ENCODE measurements at regions not wholly inside any gene's neighbourhood (a gene's known extent, or its start where the extent isn't known, plus 50 kb on each side); places are given as distances from the start of the nearest gene placed in this dataset.

- H3K9me3 ChIP-seq = no peaks in the 10 kb centered on the region
- H3K36me3 ChIP-seq = no peaks in the 10 kb centered on the region
- no peaks in the 10 kb centered on the region for H3K27me3 ChIP-seq
- TF ChIP-seq, protein P1, sequence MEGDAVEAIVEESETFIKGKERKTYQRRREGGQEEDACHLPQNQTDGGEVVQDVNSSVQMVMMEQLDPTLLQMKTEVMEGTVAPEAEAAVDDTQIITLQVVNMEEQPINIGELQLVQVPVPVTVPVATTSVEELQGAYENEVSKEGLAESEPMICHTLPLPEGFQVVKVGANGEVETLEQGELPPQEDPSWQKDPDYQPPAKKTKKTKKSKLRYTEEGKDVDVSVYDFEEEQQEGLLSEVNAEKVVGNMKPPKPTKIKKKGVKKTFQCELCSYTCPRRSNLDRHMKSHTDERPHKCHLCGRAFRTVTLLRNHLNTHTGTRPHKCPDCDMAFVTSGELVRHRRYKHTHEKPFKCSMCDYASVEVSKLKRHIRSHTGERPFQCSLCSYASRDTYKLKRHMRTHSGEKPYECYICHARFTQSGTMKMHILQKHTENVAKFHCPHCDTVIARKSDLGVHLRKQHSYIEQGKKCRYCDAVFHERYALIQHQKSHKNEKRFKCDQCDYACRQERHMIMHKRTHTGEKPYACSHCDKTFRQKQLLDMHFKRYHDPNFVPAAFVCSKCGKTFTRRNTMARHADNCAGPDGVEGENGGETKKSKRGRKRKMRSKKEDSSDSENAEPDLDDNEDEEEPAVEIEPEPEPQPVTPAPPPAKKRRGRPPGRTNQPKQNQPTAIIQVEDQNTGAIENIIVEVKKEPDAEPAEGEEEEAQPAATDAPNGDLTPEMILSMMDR (IDR thresholded peaks at IDR 0.05) = no peak
- H3K27ac ChIP-seq = no peak overlapping the region
- H3K4me1 ChIP-seq (ENCODE audit: control insufficient read depth in 1 of 2, insufficient read depth in 1 of 2, low read depth in 1 of 2, low read length in 1 of 2) = peaks cover 4 to 5% of the 10 kb centered on the region in 2 experiments
- H3K4me3 ChIP-seq (ENCODE audit: low read depth in 1 of 2, low read length in 1 of 2) = no peak overlapping the region
These were observed 492.9 kb upstream of the ADGRL2 start for GRCh38 chr1:81307786-81308185.

DNA sequence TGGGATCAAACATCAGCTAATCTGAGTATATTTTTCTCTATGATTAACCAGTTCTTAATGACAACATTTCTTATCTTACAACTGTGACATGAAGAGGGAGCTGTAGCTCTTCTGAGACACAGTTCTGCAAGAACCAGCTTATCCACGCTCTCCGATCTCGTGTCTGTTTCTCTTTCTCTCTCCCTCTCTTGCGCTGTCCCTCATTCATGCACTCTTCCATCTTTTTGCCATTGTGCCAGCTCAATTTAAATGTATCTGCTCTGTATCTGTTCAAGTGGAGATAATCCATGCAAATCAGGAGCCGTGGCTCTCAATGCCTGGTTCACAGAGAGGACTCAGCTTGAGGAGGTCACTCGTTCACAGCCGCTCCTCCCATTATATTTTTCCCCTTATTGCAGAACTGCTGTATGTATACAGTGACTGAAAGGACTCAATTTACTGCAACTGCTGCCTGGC lies 494.7 kb upstream of the ADGRL2 start:
- peak overlapping the region; percentile 23 to 55 for H3K4me3 ChIP-seq (ENCODE audit: low read depth in 1 of 2, low read length in 1 of 2)
- H3K9me3 ChIP-seq = no peaks in the 10 kb centered on the region
- TF ChIP-seq, protein P1 (IDR thresholded peaks at IDR 0.05) = no peak
- H3K4me1 ChIP-seq (ENCODE audit: control insufficient read depth in 1 of 2, insufficient read depth in 1 of 2, low read depth in 1 of 2, low read length in 1 of 2) = peaks cover 4 to 5% of the 10 kb centered on the region in 2 experiments
- no peaks in the 10 kb centered on the region for H3K36me3 ChIP-seq
- no peak overlapping the region for H3K27ac ChIP-seq
- H3K27me3 ChIP-seq = no peaks in the 10 kb centered on the region

GRCh38 chr1:81304187-81304586 lies 496.5 kb upstream of the ADGRL2 start:
- peaks cover 4 to 5% of the 10 kb centered on the region in 2 experiments for H3K4me1 ChIP-seq (ENCODE audit: control insufficient read depth in 1 of 2, insufficient read depth in 1 of 2, low read depth in 1 of 2, low read length in 1 of 2)
- TF ChIP-seq, protein P1 (IDR thresholded peaks at IDR 0.05) = no peak
- no peaks in the 10 kb centered on the region for H3K36me3 ChIP-seq
- H3K27ac ChIP-seq = no peak overlapping the region
- H3K27me3 ChIP-seq = no peaks in the 10 kb centered on the region
- H3K9me3 ChIP-seq = no peaks in the 10 kb centered on the region
- H3K4me3 ChIP-seq (ENCODE audit: low read depth in 1 of 2, low read length in 1 of 2) = no peak overlapping the region

DNA sequence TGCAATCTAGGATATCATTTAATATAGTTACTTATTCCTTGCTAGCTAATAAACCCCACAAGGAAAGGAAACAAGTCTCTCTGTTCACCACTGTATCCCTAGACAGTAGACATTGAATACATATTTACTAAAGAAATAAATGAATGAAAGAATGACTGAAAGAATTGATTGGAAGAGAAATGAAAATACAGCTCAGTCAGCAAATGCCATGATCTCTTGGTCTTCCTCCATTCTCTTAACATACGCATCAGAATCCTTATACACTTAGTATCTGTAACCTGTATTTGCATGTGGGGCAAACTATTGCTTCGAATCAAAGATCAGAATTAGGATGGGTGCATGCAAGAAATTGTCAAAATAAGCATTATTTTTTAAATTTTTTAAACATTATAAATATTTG lies 500.8 kb upstream of the ADGRL2 start:
- Histone ChIP-seq H3K36me3 (no peaks in the 10 kb centered on the region), H3K9me3 (no peaks in the 10 kb centered on the region), H3K27ac (no peak overlapping the region), H3K4me1 (ENCODE audit: control insufficient read depth in 1 of 2, insufficient read depth in 1 of 2, low read depth in 1 of 2, low read length in 1 of 2) (no peaks in the 10 kb centered on the region), H3K4me3 (ENCODE audit: low read depth in 1 of 2, low read length in 1 of 2) (no peak overlapping the region), H3K27me3 (no peaks in the 10 kb centered on the region)
- TF ChIP-seq, protein P1 (IDR thresholded peaks at IDR 0.05) = no peak

DNA sequence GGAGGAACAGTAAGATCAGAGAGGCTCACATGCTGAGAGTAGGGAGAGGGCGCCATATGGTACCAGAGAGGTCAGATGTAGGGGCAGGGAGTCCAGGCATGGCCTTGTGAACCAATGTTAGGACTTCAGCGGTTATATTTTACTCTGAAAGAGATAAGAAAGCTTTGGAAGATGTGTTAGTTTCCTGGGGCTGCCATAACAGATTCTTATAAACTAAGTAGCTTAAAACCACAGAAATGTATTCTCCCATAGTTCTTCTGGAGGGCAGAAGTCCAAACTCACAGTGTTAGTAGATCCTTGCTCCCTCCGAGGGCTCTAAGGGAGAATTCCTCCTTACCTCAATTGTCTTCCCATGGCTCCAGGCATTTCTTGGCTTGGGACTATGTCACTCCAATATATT lies 502.5 kb upstream of the ADGRL2 start:
- Histone ChIP-seq H3K27ac (no peak overlapping the region), H3K4me1 (ENCODE audit: control insufficient read depth in 1 of 2, insufficient read depth in 1 of 2, low read depth in 1 of 2, low read length in 1 of 2) (no peaks in the 10 kb centered on the region), H3K9me3 (no peaks in the 10 kb centered on the region), H3K36me3 (no peaks in the 10 kb centered on the region), H3K4me3 (ENCODE audit: low read depth in 1 of 2, low read length in 1 of 2) (no peak overlapping the region), H3K27me3 (no peaks in the 10 kb centered on the region)
- TF ChIP-seq, protein P1 (IDR thresholded peaks at IDR 0.05) = no peak

GRCh38 chr1:81296601-81297000 lies 504.1 kb upstream of the ADGRL2 start:
- TF ChIP-seq, protein P1 (IDR thresholded peaks at IDR 0.05) = no peak
- H3K36me3 ChIP-seq = no peaks in the 10 kb centered on the region
- H3K4me3 ChIP-seq (ENCODE audit: low read depth in 1 of 2, low read length in 1 of 2) = no peak overlapping the region
- H3K4me1 ChIP-seq (ENCODE audit: control insufficient read depth in 1 of 2, insufficient read depth in 1 of 2, low read depth in 1 of 2, low read length in 1 of 2) = no peaks in the 10 kb centered on the region
- H3K27ac ChIP-seq = no peak overlapping the region
- no peaks in the 10 kb centered on the region for H3K9me3 ChIP-seq
- no peaks in the 10 kb centered on the region for H3K27me3 ChIP-seq

Measured in neutrophil (primary cell).